GM21825 (cell line): ENCODE measurements at regions not wholly inside any gene's neighbourhood (a gene's known extent, or its start where the extent isn't known, plus 50 kb on each side); places are given as distances from the start of the nearest gene placed in this dataset.

Source experiments
- ATAC-seq: cut with Tn5 transposase; IDR thresholded peaks from one replicate; pipeline ENCODE4 v1.9.1; 2021; ENCODE audit warnings: mild to moderate bottlenecking, moderate library complexity; ENCODE audit not compliant: unreplicated experiment

DNA sequence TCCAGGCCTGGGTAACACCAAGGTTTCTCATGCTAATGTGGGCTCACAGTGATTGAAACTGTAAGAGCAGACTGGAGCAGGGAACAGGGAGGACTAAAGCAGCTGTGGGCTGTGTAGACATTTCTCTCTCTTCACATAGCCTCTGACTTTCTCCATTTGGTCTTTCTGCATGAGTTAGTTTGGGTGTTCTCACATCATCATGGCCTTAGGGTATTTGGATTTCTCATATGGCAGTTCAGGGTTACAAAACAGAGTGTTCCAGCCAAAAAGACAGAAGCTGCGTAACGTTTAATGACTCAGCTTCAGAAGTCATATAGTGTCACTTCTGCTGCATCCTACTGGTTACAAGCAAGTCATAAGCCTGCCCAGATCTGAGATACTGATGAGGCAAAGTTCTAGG lies 52.0 kb upstream of the OSBPL8 start:
- no peak for ATAC-seq

DNA sequence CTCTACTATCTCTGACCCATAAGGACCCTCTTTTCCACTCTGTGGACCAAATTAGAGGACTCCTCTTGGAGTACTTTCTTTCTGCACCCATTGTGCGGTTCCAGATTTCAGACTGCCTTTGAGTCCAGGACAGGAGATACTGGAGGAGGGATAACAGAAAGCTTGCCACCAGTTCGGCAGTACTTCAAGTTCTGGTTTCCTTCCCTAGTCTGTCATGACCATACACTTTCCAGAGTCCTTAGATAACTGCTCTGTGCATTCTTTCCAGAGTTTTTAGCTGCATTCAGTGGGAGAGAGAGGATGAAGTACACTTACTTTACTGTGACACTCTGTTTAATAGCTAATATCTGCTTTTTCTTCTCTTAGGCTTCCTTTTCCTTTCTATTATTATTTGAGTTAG lies 54.8 kb upstream of the OSBPL8 start:
- no peak for ATAC-seq

DNA sequence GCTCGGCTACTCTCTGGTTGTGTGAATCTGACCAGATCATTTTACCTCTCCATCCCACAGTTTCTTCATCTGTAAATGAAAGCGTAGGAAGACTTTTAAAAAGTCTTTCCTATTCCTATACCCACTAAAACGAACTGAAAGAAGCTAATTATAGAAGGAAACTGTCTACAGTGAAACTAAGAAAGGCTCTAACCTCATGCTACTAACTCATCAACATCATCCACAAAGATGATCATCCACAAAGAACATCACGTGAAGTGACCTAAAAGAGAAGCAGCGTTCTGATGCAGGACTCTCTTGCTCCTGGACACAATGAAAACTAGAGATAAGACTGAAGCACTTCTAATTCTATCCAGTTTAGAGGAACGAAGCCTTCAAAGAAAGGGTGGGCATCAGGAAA lies 58.5 kb upstream of the OSBPL8 start:
- ATAC-seq, result no peak

DNA sequence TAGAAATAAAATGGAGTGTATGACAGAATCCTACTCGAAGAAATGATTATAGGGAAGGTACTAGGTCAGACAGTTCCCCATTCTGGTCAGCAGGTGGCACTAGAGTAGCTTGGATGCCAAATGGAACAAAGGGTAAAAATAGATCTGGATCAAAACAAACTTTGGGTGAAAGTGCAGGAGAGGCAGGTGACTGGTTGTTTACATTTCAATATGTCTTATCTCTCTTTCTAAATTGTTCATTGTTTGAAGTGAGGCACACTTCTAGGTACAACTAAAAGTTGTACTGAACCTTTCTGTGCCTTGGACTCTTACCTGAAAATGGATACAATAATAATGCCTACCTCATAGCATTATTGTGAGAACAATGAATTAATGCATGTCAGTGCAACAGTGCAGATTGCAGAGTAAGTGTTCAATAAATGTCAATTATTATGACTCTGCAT lies 62.0 kb upstream of the OSBPL8 start:
- ATAC-seq, result peak; percentile 73

DNA sequence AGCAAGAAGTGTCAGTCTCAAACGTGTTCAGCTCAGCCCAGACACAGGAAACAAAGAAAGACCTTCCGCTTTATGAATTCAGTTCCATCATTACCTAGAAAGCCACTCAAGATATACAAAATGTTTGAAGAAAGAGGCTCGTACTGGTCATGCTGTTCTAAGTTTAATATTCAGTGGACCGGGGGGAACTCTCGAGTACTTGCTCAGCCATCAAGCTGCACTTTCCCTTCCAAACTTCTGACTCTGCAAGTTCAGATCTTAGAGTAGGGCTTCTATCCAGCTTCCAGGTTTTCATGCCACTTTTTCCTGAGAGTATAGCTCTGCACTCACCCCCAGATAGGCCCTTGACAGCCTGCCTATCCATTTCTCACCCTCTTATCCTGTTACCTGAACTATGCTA lies 62.8 kb upstream of the OSBPL8 start:
- no peak for ATAC-seq

DNA sequence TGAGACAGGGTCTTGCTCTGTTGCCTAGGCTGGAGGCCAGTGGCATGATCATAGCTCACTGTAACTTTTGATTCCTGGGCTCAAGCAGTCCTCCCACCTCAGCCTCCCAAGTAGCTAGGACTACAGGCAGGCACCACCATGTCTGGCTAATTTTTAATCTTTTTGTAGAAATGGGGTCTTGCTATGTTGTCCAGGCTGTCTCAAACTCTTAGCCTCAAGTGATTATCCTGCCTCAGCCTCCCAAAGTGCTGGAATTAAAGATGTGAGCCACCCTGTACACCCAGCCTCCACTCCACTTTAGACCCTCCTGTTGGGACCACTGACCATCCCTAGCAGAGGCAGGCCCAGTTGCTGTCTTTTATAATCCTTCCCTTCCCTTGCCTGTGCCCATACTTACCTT lies 63.3 kb upstream of the OSBPL8 start:
- ATAC-seq, result no peak

DNA sequence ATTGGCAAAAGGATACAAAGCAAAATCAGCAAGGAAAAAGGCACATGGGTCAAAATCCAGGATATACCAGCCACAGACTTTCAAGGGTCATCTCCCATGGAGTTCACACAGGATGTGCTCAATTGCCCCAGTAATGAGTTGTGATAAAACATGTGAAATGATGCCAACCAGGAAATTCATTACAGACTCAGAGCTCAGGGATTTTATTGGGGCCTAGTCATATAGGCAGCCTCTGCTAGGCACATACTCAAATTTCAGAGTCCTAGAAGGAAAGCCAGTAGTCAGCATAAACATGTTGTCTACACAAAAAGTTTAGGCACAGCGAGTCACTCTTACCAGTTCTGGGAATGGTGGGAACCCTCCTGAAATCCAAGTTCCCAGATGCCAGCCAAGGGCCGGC lies 64.4 kb upstream of the OSBPL8 start:
- no peak for ATAC-seq

DNA sequence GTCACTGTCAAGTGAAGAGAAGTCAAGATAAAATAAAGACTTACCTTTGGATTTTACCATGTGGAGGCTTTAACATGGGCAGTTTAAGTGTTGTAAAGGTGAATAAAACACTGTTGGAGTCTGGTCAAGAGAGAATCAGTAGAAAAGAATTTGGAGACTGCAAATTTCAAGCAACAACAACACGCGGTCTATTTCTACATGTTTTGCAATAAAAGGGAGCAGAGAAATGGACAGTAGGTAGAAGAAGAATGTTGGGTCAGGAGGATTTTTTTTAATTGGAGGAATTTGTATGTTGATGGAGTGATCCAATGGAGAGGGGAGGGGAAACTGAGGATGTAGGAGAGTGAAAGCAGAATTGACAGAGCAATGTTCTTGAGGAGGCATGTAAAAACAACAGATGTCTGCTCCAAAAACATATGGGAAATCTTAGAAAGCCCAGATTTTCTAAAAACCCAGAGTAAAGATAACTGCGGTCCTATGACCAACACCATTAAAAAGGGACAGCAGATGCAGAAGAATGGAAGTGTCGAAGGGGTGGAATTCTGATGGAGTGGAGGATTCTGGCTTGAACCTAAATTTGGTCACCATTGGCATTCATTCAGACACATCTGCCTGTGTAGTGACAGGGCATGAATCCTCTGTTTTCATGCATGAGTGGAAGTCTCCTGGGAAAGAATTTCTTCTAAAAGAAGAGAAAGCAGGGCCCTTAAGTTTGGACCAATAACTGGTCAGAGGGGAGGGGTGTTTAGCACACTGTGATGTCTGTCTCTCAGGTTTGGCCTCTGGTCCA lies 68.0 kb upstream of the OSBPL8 start:
- ATAC-seq, result no peak

DNA sequence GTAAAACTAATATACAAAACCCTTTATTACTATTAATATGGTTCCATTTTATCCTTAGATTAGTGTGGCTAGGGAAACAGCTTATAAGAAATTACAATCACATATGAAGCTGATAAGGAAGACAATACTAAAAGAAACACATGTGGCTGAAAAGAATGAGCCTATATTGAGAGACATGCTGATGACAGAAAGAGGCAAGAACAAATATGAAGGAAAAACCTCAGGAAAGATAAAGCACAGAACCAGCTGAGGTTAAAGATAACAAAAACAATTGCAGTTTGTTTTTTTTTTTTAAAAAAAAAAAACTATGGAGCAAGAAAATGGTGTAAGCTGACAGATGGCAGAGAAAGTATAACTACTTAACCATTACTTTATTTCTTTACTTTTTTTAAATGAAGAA lies 69.2 kb upstream of the OSBPL8 start:
- no peak for ATAC-seq

DNA sequence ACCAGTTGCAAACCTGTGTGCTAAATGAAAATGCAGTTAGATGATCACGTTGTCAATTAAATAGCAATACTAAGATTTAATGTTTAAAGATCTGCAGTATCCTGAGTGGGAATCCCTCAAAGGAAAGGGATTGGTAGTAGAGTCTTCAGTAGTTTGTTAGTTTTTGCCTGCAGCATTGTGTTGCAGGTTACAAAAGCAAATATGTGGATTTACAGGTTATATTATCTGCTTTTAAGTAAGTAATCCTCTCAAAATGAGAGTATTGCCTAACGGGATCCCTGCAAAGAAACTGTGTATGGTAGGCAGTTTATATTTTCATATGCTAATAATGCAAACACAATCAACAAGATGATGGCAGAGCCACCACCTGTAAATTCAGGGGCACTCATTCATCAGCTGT lies 72.2 kb upstream of the OSBPL8 start:
- ATAC-seq, result no peak

DNA sequence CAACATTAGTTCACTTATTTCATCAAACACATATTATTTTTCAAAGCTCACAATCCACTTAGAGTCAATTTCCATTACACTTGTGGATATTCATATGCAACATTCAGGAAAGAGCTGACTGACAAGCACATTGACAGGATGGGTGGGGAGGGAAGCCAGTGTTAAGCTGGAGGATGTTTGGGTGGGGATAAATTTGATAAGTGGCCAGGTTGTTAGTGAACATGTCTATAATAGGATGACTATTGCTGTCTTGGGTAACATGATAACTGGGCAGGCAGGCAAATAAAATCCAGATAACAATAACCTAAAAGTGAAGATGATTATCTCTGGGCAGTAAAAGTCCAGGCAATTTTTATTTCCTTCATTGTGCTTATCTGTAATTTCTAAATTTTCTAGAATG lies 73.8 kb upstream of the OSBPL8 start:
- no peak for ATAC-seq

DNA sequence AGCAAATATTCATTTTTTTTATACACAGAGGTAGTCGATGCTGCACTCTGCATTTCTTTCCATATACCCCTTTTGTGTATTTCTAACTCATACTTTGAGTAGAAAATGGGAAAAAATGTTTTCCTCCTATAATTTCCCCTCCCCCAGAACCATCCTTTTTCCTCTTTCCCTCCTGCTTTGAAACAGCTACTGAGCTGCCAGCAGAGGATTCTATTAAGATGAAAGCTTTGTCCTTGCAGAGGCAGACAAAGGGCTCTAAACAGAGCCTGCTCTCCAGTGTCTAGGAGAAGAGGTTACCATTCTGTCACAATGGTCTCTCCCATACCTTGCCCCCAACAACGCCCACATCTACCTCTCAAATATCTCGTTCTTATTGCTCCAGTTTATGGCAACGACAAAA lies 74.6 kb upstream of the OSBPL8 start:
- ATAC-seq, result no peak

DNA sequence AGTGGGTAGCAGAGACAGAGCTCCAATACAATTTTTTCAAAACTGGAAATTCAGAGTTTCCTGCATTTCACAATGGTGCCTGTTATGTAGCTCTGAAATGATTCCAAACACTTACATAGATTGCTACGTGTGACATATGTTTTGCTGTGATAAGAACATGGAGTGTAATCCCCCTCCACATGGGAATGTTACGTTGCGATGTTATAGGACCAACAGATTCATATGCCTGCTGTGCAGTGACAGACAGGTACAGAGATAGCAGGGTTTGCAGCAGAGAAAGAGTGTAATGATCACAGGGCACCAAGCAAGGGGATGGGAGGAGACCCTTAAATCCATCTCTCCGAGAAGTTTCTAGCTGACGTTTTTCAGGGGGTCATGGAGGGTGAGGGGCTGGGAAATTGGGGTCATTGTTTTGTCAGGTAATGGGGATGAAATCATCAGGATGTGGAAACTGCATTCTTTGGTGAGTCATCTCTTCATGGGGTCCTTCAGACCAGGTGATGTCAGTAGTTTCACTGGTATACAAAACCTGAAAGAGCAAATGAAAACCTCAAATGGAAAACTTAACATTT lies 76.6 kb upstream of the OSBPL8 start:
- no peak for ATAC-seq

DNA sequence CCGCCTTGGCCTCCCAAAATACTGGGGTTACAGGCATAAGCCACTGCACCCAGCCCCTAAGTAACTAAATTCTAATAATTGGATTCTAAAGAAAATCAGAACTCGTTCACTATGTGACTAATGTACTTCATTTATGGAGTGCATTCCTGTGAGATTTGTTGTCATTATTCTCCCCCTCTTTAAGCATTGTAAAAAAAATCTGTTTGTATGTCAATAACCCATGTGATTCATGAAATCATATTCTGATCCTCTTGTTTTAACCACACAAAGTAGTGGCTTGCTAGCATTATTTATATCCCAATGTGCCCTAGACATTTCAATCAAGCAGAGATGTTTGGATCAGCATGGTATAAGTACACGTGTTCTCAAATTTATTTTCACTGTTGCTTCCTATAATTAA lies 78.2 kb upstream of the OSBPL8 start:
- no peak for ATAC-seq

DNA sequence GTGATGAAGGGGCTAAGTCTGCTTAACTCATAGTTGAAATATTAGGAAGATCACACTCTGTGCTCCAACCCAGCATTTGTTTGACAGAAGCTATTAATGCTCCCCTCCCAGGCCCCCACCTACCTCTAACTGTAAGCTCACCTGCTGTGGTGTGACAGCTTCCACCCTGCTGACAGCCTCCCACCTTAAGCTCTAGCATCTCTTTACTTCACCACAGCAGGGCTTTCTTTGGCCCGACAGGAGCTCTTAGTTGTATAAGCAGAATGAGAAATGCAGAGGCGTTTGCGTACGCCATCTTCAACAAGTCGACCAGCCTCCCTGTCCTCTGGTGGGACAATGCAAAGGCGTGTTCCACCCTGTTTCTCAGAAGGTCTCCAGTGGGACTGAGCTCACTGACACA lies 80.1 kb upstream of the OSBPL8 start:
- no peak for ATAC-seq

DNA sequence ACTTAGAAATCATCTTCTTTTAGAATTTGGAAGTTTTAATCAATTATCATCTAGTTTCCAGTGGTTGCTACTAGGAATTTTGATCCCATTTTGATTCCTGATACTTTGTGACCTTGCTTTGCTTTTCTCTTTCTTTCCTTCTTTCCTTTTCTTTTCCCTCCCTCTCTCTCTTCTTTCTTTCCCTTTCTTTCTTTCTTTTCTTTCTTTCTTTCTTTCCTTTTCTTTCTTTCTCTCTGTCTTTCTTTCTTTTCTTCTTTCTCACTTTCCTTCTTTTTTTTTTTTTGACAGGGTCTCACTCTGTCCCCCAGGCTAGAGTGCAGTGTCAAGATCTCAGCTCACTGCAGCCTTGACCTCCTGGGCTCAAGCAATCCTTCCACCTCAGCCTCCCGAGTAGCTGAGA lies 81.5 kb upstream of the OSBPL8 start:
- ATAC-seq, result no peak

DNA sequence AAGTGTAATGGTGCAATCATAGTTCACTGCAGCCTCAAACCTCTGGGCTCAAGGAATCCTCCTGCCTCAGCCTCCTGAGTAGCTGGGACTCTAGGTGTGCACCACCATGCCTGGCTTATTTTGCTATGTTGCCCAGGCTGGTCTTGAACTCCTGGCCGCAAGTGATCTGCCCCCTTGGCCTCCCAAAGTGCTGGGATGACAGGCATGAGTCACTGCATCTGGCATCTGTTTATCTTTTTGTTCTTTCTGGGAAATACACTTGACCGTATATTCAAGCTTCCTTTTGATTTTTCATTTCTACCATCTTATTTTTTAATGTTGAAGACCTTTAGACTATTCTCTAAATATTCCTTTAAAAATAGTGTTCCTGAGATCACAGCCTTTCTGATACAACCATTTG lies 82.4 kb upstream of the OSBPL8 start:
- ATAC-seq, result no peak

DNA sequence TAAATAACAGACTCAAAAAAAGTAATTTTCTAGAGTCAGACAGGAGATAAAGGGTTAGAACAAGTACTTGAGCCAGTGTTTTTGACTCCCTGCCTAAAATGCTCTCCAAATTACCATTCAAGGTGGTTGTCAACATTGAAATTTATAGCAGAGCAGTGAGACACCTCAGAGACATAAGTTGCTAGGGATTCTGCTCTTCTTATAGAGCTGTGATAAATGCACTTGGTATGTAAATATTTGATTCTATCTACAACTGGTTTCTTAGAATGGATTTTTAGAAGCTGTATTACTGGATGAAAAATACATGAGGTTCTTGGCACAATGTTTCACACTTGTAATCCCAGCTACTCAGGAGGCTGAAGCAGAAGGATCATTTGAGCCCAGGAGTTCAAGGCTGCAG lies 83.9 kb upstream of the OSBPL8 start:
- no peak for ATAC-seq

DNA sequence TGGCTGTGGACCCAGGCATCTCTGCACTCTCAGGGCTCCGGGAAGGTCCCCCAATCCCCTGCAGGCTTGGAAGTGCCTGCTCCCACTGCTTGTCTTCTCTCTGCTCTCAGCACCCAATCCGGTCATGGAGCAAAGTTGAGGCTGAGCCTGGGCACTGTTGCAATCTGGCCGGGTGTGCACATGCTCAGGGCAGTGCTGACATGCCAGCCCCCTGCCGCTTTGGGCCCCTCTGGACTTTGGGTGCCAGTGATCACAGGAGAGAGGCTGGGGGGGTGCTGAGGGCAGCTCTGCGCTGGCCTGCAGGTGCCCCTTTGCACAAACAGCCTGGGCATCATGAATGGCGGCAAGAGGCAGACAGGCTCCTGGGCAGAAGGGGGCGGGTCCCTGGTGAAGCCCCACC lies 85.4 kb upstream of the OSBPL8 start:
- no peak for ATAC-seq

DNA sequence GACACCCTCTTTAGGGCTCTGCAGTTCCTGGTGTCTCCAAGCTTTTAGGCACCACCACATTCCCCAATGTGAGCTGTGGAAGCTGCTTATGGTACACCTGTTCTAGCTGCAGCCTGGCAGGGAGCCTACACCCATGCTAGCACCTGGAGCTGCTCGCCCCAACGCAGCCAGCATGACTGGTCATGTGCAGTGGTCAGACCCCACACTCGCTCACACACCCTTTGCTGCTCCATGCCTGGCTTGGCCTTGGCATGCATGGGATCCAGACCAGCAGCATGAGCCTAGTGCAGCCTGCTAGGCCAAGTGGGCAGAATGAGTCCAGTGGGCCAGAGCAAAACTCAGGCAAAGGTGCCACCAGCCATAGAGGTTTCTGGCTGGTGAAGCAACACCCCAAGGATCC lies 86.4 kb upstream of the OSBPL8 start:
- ATAC-seq, result no peak

DNA sequence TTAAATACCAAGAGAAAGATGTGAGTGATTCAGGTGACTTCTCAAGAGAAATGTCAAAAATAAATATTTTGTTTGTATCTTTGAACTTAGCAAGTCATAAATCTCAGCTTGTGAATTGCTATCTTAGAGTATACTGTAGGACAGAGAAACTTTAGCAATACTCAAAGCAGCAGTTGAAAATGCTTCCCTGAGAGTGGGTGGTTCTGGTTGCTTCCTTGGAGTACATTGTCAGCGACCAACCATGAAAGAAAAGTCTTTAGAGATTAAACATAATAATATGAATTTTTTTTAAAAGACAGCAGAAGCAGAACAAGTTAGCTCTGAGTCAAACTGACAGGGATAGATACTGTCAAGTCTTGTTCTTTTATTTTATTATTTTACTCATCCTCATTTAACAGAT lies 86.8 kb upstream of the OSBPL8 start:
- ATAC-seq, result no peak

DNA sequence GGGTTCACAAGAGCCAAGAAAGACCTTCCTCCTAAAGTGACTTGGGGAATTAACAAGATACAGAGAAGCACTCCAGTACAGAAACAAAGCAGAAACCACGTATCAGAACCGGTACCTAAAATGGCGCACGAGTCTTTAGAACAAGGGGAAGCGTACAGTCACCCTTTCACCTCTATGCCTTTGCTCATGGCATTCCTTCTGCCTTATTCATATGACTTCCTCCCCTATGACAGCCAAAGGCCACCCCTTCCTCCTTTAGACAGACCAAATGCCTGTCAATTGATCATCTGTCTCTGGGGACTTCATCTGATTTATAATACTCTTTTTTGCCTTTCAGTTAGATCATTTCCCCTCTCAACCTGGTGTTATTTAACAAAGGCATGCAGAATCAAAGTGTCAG lies 89.5 kb upstream of the OSBPL8 start:
- no peak for ATAC-seq

DNA sequence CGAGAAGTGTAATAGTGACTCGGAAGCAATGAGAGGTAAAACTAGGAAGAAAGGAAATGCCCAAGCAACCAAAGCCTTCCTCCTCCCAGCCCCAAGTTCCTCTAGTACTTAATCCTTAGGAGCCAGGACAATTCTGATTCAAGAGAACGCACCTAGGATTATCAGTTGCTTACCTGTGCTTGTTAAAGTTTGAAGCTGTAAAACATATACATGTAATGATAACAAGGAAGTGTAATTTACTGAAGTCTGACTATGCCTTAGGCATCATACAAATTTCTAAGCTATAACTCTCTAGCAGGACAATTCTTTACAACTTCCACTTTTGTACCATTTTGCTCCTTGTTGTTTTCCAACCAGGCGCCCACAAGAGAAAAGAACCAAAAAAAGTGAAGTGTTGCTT lies 92.8 kb upstream of the OSBPL8 start:
- ATAC-seq, result no peak
